ENCODE measurements at regions not wholly inside any gene's neighbourhood (a gene's known extent, or its start where the extent isn't known, plus 50 kb on each side); places are given as distances from the start of the nearest gene placed in this dataset.

- no peak for DNase-seq
- Mint-ChIP-seq H3K27ac (no peak overlapping the region), H3K9me3 (peaks cover 0 to 5% of the 10 kb centered on the region in 2 donors), H3K4me3 (no peak overlapping the region), H3K27me3 (ENCODE audit: low read depth) (no peaks in the 10 kb centered on the region), H3K36me3 (ENCODE audit: insufficient read depth in 2 of 2) (no peaks in the 10 kb centered on the region), H3K4me1 (ENCODE audit: low read depth) (peaks cover 37% of the 10 kb centered on the region)
- ATAC-seq (replicated peaks in 1 of 2) = no peak
Observed at GRCh38 chr11:104658177-104658576, 240.1 kb downstream of the CASP12 start.

- peaks cover 0 to 5% of the 10 kb centered on the region in 2 donors for H3K9me3 Mint-ChIP-seq
- H3K27ac Mint-ChIP-seq = peak overlapping the region; percentile 88
- H3K27me3 Mint-ChIP-seq (ENCODE audit: low read depth) = no peaks in the 10 kb centered on the region
- no peak for DNase-seq
- ATAC-seq (replicated peaks in 1 of 2) = peak; percentile 82 to 84
- peak overlapping the region in 1 of 2 donors; percentile 71 for H3K4me3 Mint-ChIP-seq
- no peaks in the 10 kb centered on the region for H3K36me3 Mint-ChIP-seq (ENCODE audit: insufficient read depth in 2 of 2)
- H3K4me1 Mint-ChIP-seq (ENCODE audit: low read depth) = peaks cover 41% of the 10 kb centered on the region
Observed at GRCh38 chr11:104657083-104657482, 241.2 kb downstream of the CASP12 start.

- Mint-ChIP-seq H3K4me3 (no peak overlapping the region), H3K4me1 (ENCODE audit: low read depth) (peaks cover 41% of the 10 kb centered on the region), H3K9me3 (peaks cover under 1 to 8% of the 10 kb centered on the region in 2 donors), H3K36me3 (ENCODE audit: insufficient read depth in 2 of 2) (peaks cover 0 to 8% of the 10 kb centered on the region in 2 donors), H3K27me3 (ENCODE audit: low read depth) (no peaks in the 10 kb centered on the region), H3K27ac (no peak overlapping the region)
- ATAC-seq (replicated peaks in 1 of 2) = peak; percentile 3 to 11
- DNase-seq = no peak
Observed at GRCh38 chr11:104655066-104655465, 243.2 kb downstream of the CASP12 start.

GRCh38 chr11:104654181-104654813, 244.0 kb downstream of the CASP12 start:
- peaks cover 3 to 8% of the 10 kb centered on the region in 2 donors for H3K9me3 Mint-ChIP-seq
- peaks cover 1 to 12% of the 10 kb centered on the region in 2 donors for H3K36me3 Mint-ChIP-seq (ENCODE audit: insufficient read depth in 2 of 2)
- no peak overlapping the region for H3K27ac Mint-ChIP-seq

GRCh38 chr11:104653407-104653806, 244.9 kb downstream of the CASP12 start:
- ATAC-seq (replicated peaks in 1 of 2) (peak; percentile 67 to 82), DNase-seq (peak; percentile 10 to 20)
- Mint-ChIP-seq H3K36me3 (ENCODE audit: insufficient read depth in 2 of 2) (peaks cover 1 to 12% of the 10 kb centered on the region in 2 donors), H3K27me3 (ENCODE audit: low read depth) (no peaks in the 10 kb centered on the region), H3K27ac (no peak overlapping the region), H3K9me3 (peaks cover 3 to 5% of the 10 kb centered on the region in 2 donors), H3K4me3 (no peak overlapping the region), H3K4me1 (ENCODE audit: low read depth) (peaks cover 52% of the 10 kb centered on the region)

More at GRCh38 chr11:104654181-104654813, 244.0 kb downstream of the CASP12 start:
- no peak overlapping the region for H3K4me3 Mint-ChIP-seq
- no peak for DNase-seq
- H3K4me1 Mint-ChIP-seq (ENCODE audit: low read depth) = peaks cover 46% of the 10 kb centered on the region
- ATAC-seq (replicated peaks in 1 of 2) = no peak
- no peaks in the 10 kb centered on the region for H3K27me3 Mint-ChIP-seq (ENCODE audit: low read depth)

- Mint-ChIP-seq H3K27me3 (ENCODE audit: low read depth) (no peaks in the 10 kb centered on the region), H3K4me3 (no peak overlapping the region), H3K4me1 (ENCODE audit: low read depth) (peaks cover 52% of the 10 kb centered on the region), H3K36me3 (ENCODE audit: insufficient read depth in 2 of 2) (peaks cover 1 to 12% of the 10 kb centered on the region in 2 donors), H3K27ac (no peak overlapping the region), H3K9me3 (peaks cover 3 to 5% of the 10 kb centered on the region in 2 donors)
- ATAC-seq (replicated peaks in 1 of 2) (peak in 1 of 2 donors; percentile 10), DNase-seq (no peak)
Observed at GRCh38 chr11:104652996-104653395, 245.3 kb downstream of the CASP12 start.

GRCh38 chr11:104650234-104650633, 248.0 kb downstream of the CASP12 start:
- peaks cover 5% of the 10 kb centered on the region in 2 donors for H3K9me3 Mint-ChIP-seq
- H3K4me1 Mint-ChIP-seq (ENCODE audit: low read depth) = peaks cover 47% of the 10 kb centered on the region
- H3K27ac Mint-ChIP-seq = no peak overlapping the region
- H3K4me3 Mint-ChIP-seq = no peak overlapping the region
- peaks cover 1 to 12% of the 10 kb centered on the region in 2 donors for H3K36me3 Mint-ChIP-seq (ENCODE audit: insufficient read depth in 2 of 2)
- DNase-seq (peak in 1 of 2 donors; percentile 3), ATAC-seq (replicated peaks in 1 of 2) (no peak)
- no peaks in the 10 kb centered on the region for H3K27me3 Mint-ChIP-seq (ENCODE audit: low read depth)

DNA sequence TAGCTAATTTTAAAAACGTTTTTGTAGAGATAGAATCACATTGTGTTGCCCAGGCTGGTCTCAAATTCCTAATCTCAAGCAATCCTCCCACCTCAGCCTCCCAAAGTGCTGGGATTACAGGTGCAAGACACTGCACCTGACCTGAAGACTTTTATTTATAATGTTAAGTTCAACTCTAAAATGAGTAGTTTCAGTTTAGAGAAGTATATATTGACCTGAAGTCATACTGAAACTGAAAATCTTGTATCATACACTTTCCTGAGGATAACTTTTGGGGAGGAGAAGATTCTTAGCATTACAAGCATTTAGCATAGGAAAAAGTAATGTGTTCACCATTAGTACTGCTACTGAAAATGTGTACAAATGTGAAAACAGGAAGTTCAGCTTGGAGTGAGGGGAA, 249.3 kb downstream of the CASP12 start:
- H3K4me1 Mint-ChIP-seq (ENCODE audit: low read depth) = peaks cover 38% of the 10 kb centered on the region
- ATAC-seq (replicated peaks in 1 of 2) = no peak
- peaks cover 5% of the 10 kb centered on the region in 2 donors for H3K9me3 Mint-ChIP-seq

GRCh38 chr11:104645261-104646222, 252.7 kb downstream of the CASP12 start:
- no peak for DNase-seq
- Mint-ChIP-seq H3K4me3 (no peak overlapping the region), H3K27ac (no peak overlapping the region), H3K9me3 (peaks cover 2 to 5% of the 10 kb centered on the region in 2 donors), H3K27me3 (ENCODE audit: low read depth) (no peaks in the 10 kb centered on the region), H3K36me3 (ENCODE audit: insufficient read depth in 2 of 2) (peaks cover 4 to 8% of the 10 kb centered on the region in 2 donors), H3K4me1 (ENCODE audit: low read depth) (peaks cover 29% of the 10 kb centered on the region)
- ATAC-seq (replicated peaks in 1 of 2) = no peak

More for the DNA sequence above, 249.3 kb downstream of the CASP12 start:
- H3K36me3 Mint-ChIP-seq (ENCODE audit: insufficient read depth in 2 of 2) = peaks cover 1 to 12% of the 10 kb centered on the region in 2 donors
- H3K4me3 Mint-ChIP-seq = no peak overlapping the region
- no peak for DNase-seq
- H3K27me3 Mint-ChIP-seq (ENCODE audit: low read depth) = no peaks in the 10 kb centered on the region
- no peak overlapping the region for H3K27ac Mint-ChIP-seq

DNA sequence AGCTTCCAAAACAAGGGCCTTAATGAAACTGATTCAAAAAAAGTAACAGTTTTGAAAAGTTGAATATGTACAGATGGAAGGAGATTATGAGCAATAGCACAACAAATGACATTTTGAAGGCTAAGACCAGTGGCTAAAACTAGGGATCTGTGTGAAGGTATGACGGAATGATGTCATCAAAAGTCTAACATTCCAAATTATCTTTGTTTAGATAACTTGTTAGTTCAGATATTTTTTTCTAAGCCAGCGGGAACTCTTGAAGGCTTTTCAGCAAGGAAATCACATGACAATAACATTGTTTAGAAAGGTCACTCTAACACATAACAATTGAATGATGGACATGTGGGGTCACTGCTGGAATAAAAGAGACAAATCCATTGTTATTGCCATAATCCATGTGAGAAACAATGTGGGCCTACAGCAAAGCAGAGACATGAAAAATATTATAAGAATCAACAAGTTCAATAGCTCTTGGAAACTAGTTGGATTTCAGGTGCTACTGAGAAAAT, 260.5 kb downstream of the CASP12 start:
- ATAC-seq (replicated peaks in 1 of 2) = no peak
- no peak overlapping the region for H3K27ac Mint-ChIP-seq

GRCh38 chr11:104633226-104633625, 265.0 kb downstream of the CASP12 start:
- ATAC-seq (replicated peaks in 1 of 2) (no peak), DNase-seq (no peak)
- Mint-ChIP-seq H3K4me3 (no peak overlapping the region), H3K9me3 (no peaks in the 10 kb centered on the region), H3K36me3 (ENCODE audit: insufficient read depth in 2 of 2) (no peaks in the 10 kb centered on the region), H3K27me3 (ENCODE audit: low read depth) (no peaks in the 10 kb centered on the region), H3K27ac (no peak overlapping the region), H3K4me1 (ENCODE audit: low read depth) (no peaks in the 10 kb centered on the region)

More for the DNA sequence above, 260.5 kb downstream of the CASP12 start:
- Mint-ChIP-seq H3K27me3 (ENCODE audit: low read depth) (no peaks in the 10 kb centered on the region), H3K9me3 (no peaks in the 10 kb centered on the region), H3K36me3 (ENCODE audit: insufficient read depth in 2 of 2) (peaks cover 0 to 2% of the 10 kb centered on the region in 2 donors), H3K4me1 (ENCODE audit: low read depth) (no peaks in the 10 kb centered on the region), H3K4me3 (no peak overlapping the region)
- DNase-seq = no peak

GRCh38 chr11:104630352-104630751, 267.9 kb downstream of the CASP12 start:
- H3K9me3 Mint-ChIP-seq = no peaks in the 10 kb centered on the region
- H3K27ac Mint-ChIP-seq = no peak overlapping the region
- H3K4me1 Mint-ChIP-seq (ENCODE audit: low read depth) = peaks cover under 1% of the 10 kb centered on the region
- no peak for ATAC-seq (replicated peaks in 1 of 2)
- no peak for DNase-seq
- H3K36me3 Mint-ChIP-seq (ENCODE audit: insufficient read depth in 2 of 2) = no peaks in the 10 kb centered on the region
- H3K4me3 Mint-ChIP-seq = no peak overlapping the region
- no peaks in the 10 kb centered on the region for H3K27me3 Mint-ChIP-seq (ENCODE audit: low read depth)

GRCh38 chr11:104625246-104625645, 273.0 kb downstream of the CASP12 start:
- H3K4me3 Mint-ChIP-seq = no peak overlapping the region
- ATAC-seq (replicated peaks in 1 of 2) = no peak
- DNase-seq = no peak
- H3K27ac Mint-ChIP-seq = no peak overlapping the region
- H3K4me1 Mint-ChIP-seq (ENCODE audit: low read depth) = peaks cover 35% of the 10 kb centered on the region
- peaks cover 2 to 3% of the 10 kb centered on the region in 2 donors for H3K9me3 Mint-ChIP-seq
- H3K36me3 Mint-ChIP-seq (ENCODE audit: insufficient read depth in 2 of 2) = peaks cover 3 to 4% of the 10 kb centered on the region in 2 donors
- H3K27me3 Mint-ChIP-seq (ENCODE audit: low read depth) = no peaks in the 10 kb centered on the region
